SK-N-SH (cell line): ENCODE measurements at regions not wholly inside any gene's neighbourhood (a gene's known extent, or its start where the extent isn't known, plus 50 kb on each side); places are given as distances from the start of the nearest gene placed in this dataset.

Source experiments
- EP300 ChIP-seq, 2 experiments: IDR thresholded peaks; 2 replicates each; pipeline versions ENCODE4 v1.4.0 to v1.6.1; 2012; ENCODE audit warnings: borderline replicate concordance in 1 of 2, low read depth in 1 of 2, low read length in 1 of 2
- EZH2phosphoT487 ChIP-seq: fragments of 200-600 bp; sonication (generic); IDR thresholded peaks from 2 replicates; pipeline ENCODE4 v1.6.1; 2017; ENCODE audit warnings: low read depth, mixed run types, mild to moderate bottlenecking, antibody characterized with exemption, moderate library complexity, borderline replicate concordance
- GABPA ChIP-seq: IDR thresholded peaks from 2 replicates; pipeline ENCODE4 v1.4.0; 2012; ENCODE audit warnings: low read depth, mild to moderate bottlenecking
- MEF2A ChIP-seq: IDR thresholded peaks from 2 replicates; pipeline ENCODE4 v1.4.0; 2012; ENCODE audit warnings: low read depth, borderline replicate concordance
- RCOR1 ChIP-seq: fragments of 150-350 bp; IDR thresholded peaks from 2 replicates; pipeline ENCODE4 v1.6.1; 2017; ENCODE audit warnings: antibody characterized with exemption, low read length
- RFX5 ChIP-seq: IDR thresholded peaks from 2 replicates; pipeline ENCODE4 v1.6.1; 2012; ENCODE audit warnings: mild to moderate bottlenecking, improper control_type of control experiment, low read length
- RXRA ChIP-seq: IDR thresholded peaks from 2 replicates; pipeline ENCODE4 v1.4.0; 2012; ENCODE audit warnings: low read depth, mild to moderate bottlenecking, borderline replicate concordance
- TAF1 ChIP-seq: IDR thresholded peaks from 2 replicates; pipeline ENCODE4 v1.6.1; 2012; ENCODE audit warnings: low read depth, mild to moderate bottlenecking, low read length, moderate library complexity, borderline replicate concordance
- TF ChIP-seq, protein P1 (sequence below): fragments of 200-600 bp; sonication (generic); IDR thresholded peaks from 2 replicates; pipeline ENCODE4 v1.6.1; 2017; ENCODE audit warnings: antibody characterized with exemption, mild to moderate bottlenecking, moderate library complexity
- TF ChIP-seq, protein P2 (sequence below): fragments of 150-350 bp; IDR thresholded peaks from 2 replicates; pipeline ENCODE4 v1.6.1; 2017; ENCODE audit warnings: antibody characterized with exemption, low read length, low read depth, borderline replicate concordance
- TF ChIP-seq, protein P3 (sequence below): IDR thresholded peaks from 2 replicates; pipeline ENCODE4; 2012
- TF ChIP-seq, protein P4 (sequence below): IDR thresholded peaks from 2 replicates; pipeline ENCODE4 v1.4.0; 2012; ENCODE audit warnings: low read depth

DNA sequence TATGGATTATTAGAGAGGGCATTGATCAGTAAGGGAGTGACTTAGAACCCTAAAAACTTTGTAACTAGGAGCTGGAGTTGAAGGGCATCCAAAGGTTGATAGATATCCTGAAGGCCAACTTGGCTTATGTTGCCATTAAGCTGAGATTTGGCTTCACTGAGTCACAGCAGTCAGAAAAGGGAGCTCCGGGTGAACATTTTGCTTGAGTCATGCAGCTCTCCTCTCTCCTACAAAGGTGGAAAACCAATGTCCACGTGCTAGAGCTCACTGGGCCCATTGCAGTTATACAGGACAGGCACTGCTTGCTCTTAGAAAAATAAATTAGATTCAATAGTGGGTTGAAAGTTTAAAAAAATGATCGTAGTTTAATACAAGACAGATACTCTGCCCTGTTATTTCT lies 87.3 kb upstream of the LRIG3 start:
- TF ChIP-seq, protein P1, sequence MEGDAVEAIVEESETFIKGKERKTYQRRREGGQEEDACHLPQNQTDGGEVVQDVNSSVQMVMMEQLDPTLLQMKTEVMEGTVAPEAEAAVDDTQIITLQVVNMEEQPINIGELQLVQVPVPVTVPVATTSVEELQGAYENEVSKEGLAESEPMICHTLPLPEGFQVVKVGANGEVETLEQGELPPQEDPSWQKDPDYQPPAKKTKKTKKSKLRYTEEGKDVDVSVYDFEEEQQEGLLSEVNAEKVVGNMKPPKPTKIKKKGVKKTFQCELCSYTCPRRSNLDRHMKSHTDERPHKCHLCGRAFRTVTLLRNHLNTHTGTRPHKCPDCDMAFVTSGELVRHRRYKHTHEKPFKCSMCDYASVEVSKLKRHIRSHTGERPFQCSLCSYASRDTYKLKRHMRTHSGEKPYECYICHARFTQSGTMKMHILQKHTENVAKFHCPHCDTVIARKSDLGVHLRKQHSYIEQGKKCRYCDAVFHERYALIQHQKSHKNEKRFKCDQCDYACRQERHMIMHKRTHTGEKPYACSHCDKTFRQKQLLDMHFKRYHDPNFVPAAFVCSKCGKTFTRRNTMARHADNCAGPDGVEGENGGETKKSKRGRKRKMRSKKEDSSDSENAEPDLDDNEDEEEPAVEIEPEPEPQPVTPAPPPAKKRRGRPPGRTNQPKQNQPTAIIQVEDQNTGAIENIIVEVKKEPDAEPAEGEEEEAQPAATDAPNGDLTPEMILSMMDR, result no peak
- TF ChIP-seq, protein P2, sequence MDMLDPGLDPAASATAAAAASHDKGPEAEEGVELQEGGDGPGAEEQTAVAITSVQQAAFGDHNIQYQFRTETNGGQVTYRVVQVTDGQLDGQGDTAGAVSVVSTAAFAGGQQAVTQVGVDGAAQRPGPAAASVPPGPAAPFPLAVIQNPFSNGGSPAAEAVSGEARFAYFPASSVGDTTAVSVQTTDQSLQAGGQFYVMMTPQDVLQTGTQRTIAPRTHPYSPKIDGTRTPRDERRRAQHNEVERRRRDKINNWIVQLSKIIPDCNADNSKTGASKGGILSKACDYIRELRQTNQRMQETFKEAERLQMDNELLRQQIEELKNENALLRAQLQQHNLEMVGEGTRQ, result no peak
- TF ChIP-seq RFX5, result no peak
- TF ChIP-seq TAF1, result no peak
- no peak for TF ChIP-seq GABPA
- TF ChIP-seq, protein P3, sequence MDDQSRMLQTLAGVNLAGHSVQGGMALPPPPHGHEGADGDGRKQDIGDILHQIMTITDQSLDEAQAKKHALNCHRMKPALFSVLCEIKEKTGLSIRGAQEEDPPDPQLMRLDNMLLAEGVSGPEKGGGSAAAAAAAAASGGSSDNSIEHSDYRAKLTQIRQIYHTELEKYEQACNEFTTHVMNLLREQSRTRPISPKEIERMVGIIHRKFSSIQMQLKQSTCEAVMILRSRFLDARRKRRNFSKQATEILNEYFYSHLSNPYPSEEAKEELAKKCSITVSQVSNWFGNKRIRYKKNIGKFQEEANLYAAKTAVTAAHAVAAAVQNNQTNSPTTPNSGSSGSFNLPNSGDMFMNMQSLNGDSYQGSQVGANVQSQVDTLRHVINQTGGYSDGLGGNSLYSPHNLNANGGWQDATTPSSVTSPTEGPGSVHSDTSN, result no peak
- TF ChIP-seq, protein P4, sequence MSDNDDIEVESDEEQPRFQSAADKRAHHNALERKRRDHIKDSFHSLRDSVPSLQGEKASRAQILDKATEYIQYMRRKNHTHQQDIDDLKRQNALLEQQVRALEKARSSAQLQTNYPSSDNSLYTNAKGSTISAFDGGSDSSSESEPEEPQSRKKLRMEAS, result no peak
- TF ChIP-seq RXRA, result no peak
- no peak for TF ChIP-seq RCOR1
- no peak for TF ChIP-seq EZH2phosphoT487
- TF ChIP-seq MEF2A, result no peak
- no peak for TF ChIP-seq EP300 (IDR thresholded peaks at IDR 0.05; ENCODE audit: borderline replicate concordance in 1 of 2, low read depth in 1 of 2, low read length in 1 of 2)
